ENCODE measurements at regions not wholly inside any gene's neighbourhood (a gene's known extent, or its start where the extent isn't known, plus 50 kb on each side); places are given as distances from the start of the nearest gene placed in this dataset.

- Mint-ChIP-seq H3K27ac (no peak overlapping the region), H3K36me3 (peaks cover 0 to under 1% of the 10 kb centered on the region in 2 donors), H3K9me3 (peaks cover 6 to 7% of the 10 kb centered on the region in 2 donors)
- ATAC-seq, result no peak
- DNase-seq (ENCODE audit: low spot score in 2 of 2), result no peak
Observed at GRCh38 chr4:46450556-46450955, 60.6 kb upstream of the GABRA2 start.

- ATAC-seq (no peak), DNase-seq (ENCODE audit: low spot score in 2 of 2) (no peak)
- Mint-ChIP-seq H3K36me3 (no peaks in the 10 kb centered on the region), H3K9me3 (peaks cover 1 to 4% of the 10 kb centered on the region in 2 donors), H3K27ac (no peak overlapping the region)
Observed at GRCh38 chr4:46445710-46446314, 55.9 kb upstream of the GABRA2 start.

- no peak for DNase-seq (ENCODE audit: low spot score in 2 of 2)
- Mint-ChIP-seq H3K36me3 (no peaks in the 10 kb centered on the region), H3K27ac (no peak overlapping the region), H3K9me3 (peaks cover 0 to 8% of the 10 kb centered on the region in 2 donors)
- ATAC-seq, result no peak
Observed at GRCh38 chr4:46444318-46445000, 54.5 kb upstream of the GABRA2 start.

- DNase-seq (ENCODE audit: low spot score in 2 of 2) (no peak), ATAC-seq (no peak)
- no peak overlapping the region for H3K27ac Mint-ChIP-seq
- H3K36me3 Mint-ChIP-seq, result no peaks in the 10 kb centered on the region
- H3K9me3 Mint-ChIP-seq, result peaks cover 0 to 8% of the 10 kb centered on the region in 2 donors
Observed at GRCh38 chr4:46442963-46443362, 53.0 kb upstream of the GABRA2 start.

DNA sequence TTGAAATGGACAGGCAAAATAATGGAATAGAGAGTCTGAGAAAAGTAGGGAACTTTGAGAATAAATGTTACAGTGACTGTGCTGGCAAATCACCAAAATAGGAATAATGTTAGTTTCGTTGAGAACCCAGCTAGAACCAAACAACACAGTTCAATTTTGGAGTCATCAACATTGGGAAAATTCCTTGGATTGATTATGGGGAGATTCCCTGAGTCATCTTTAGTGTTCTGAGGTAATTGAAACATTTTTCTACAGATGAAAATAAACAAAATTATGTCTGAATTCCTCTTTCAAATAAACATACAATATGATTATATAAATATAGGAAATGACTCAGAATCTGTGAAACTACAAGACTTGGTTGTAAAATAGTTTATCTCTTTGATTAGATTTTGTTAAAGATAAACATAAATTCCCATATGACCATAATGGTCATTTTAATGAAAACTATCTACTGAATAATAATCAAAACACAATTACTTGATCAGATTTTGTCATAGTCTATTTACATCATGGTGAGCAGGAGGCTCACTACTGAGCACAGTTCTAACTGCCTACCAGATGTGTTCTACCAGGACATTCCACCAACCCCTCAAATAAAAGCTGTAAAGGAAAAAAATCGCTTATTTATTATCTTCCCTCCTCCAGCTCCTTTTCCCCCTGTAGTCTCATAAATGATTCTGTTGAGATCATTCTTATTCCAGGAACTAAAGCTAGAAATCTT is 51.4 kb upstream of the GABRA2 start:
- H3K36me3 Mint-ChIP-seq, result no peaks in the 10 kb centered on the region
- DNase-seq (ENCODE audit: low spot score in 2 of 2) (no peak), ATAC-seq (no peak)
- H3K9me3 Mint-ChIP-seq, result peaks cover 0 to 8% of the 10 kb centered on the region in 2 donors
- H3K27ac Mint-ChIP-seq, result no peak overlapping the region

All from activated naive CD4-positive, alpha-beta T cell treated with anti-CD3 and anti-CD28 coated beads, Interleukin-2, amount 50 U/mL, for 72 hours (primary cell).